Mammary epithelial cell (primary cell): ENCODE measurements at regions not wholly inside any gene's neighbourhood (a gene's known extent, or its start where the extent isn't known, plus 50 kb on each side); places are given as distances from the start of the nearest gene placed in this dataset.

Experiments
- CTCF ChIP-seq, 2 donors: IDR thresholded peaks in 1 of 2; conservative IDR thresholded peaks in 1 of 2; 2 replicates each; pipeline ENCODE4 v1.5.1; 2011 to 2012; ENCODE audit warnings: inconsistent platforms in 2 of 2, low read length in 2 of 2, mild to moderate bottlenecking in 2 of 2, control low read depth in 1 of 2, low read depth in 1 of 2; ENCODE audit not compliant: insufficient read depth in 1 of 2; ENCODE audit errors: extremely low read depth in 1 of 2
- EZH2 ChIP-seq: IDR thresholded peaks from 2 replicates; pipeline ENCODE4 v1.6.1; 2012; ENCODE audit warnings: low read length, inconsistent platforms, borderline replicate concordance

GRCh38 chr15:53224371-53224770, 434.2 kb upstream of the ONECUT1 start:
- TF ChIP-seq CTCF (conservative IDR thresholded peaks at IDR 0.05 in 1 of 2, IDR thresholded peaks at IDR 0.05 in 1 of 2; ENCODE audit: extremely low read depth in 1 of 2, insufficient read depth in 1 of 2, low read depth in 1 of 2, low read length in 2 of 2) = no peak
- no peak for TF ChIP-seq EZH2
